ENCODE measurements at regions not wholly inside any gene's neighbourhood (a gene's known extent, or its start where the extent isn't known, plus 50 kb on each side); places are given as distances from the start of the nearest gene placed in this dataset.

DNA sequence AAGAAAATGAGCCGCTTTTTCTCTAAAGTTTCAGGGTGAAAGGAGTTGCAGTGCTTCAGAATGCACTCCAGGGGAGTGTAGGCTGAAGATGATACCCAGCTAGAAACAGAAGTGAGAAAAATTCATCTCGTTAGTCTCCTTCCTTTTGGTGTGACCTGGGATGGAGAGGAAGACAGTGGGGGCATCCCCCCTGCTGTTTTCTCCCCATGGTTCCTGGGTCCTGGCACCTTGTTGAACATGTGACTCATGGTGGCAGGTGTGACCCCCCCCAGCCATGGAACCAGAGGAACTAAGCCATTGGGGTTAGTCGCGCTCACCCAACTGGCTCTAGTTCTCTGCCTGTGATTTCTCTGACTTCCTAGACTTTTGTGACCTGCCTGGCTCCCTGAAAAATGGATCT, 424.6 kb downstream of the CSNK1G3 start:
- TF ChIP-seq, protein P1, sequence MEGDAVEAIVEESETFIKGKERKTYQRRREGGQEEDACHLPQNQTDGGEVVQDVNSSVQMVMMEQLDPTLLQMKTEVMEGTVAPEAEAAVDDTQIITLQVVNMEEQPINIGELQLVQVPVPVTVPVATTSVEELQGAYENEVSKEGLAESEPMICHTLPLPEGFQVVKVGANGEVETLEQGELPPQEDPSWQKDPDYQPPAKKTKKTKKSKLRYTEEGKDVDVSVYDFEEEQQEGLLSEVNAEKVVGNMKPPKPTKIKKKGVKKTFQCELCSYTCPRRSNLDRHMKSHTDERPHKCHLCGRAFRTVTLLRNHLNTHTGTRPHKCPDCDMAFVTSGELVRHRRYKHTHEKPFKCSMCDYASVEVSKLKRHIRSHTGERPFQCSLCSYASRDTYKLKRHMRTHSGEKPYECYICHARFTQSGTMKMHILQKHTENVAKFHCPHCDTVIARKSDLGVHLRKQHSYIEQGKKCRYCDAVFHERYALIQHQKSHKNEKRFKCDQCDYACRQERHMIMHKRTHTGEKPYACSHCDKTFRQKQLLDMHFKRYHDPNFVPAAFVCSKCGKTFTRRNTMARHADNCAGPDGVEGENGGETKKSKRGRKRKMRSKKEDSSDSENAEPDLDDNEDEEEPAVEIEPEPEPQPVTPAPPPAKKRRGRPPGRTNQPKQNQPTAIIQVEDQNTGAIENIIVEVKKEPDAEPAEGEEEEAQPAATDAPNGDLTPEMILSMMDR (IDR thresholded peaks at IDR 0.05) = no peak
- no peak for TF ChIP-seq POLR2A (IDR thresholded peaks at IDR 0.05)

All from uterus (tissue), 2 donors.